ENCODE measurements at regions not wholly inside any gene's neighbourhood (a gene's known extent, or its start where the extent isn't known, plus 50 kb on each side); places are given as distances from the start of the nearest gene placed in this dataset.
"Not testable (repeated sequence)": the region's sequence is repeated elsewhere in the genome, so short reads cannot be mapped to it uniquely, and the experiment has no call there.

- WGBS, 2 donors, result 26 to 30% methylated on average over 1 of the region's 1 CpG
- intact Hi-C loops (cut with DNase I; ENCODE audit: low total_unique reads), result no loop called here
- DNase-seq (ENCODE audit: low spot score in 2 of 2), result no peak
- no peak overlapping the region for H3K4me3 ChIP-seq (ENCODE audit: low read depth, poor library complexity, severe bottlenecking)
- no peak for TF ChIP-seq CTCF (IDR thresholded peaks at IDR 0.05)
- TF ChIP-seq POLR2A (IDR thresholded peaks at IDR 0.05), result no peak
Measured at GRCh38 chr9:82912645-82913044, 150.3 kb downstream of the RASEF start.

- intact Hi-C loops (cut with DNase I; ENCODE audit: low total_unique reads); DNase-seq (ENCODE audit: low spot score in 2 of 2); H3K4me3 ChIP-seq (ENCODE audit: low read depth, poor library complexity, severe bottlenecking): not testable (repeated sequence)
- WGBS, 2 donors, result 57 to 69% methylated on average over 1 of the region's 1 CpG
Measured at GRCh38 chr9:82916238-82916637, 146.7 kb downstream of the RASEF start.

- WGBS, 2 donors, result 71 to 80% methylated on average over 2 of the region's 2 CpGs
- DNase-seq (ENCODE audit: low spot score in 2 of 2), result no peak
- intact Hi-C loops (cut with DNase I; ENCODE audit: low total_unique reads), result loop anchor here (10.0 kb wide), 1 partner anchor 105 kb away; no protein-coding TSS in a partner anchor
- no peak overlapping the region for H3K4me3 ChIP-seq (ENCODE audit: low read depth, poor library complexity, severe bottlenecking)
- no peak for TF ChIP-seq CTCF (IDR thresholded peaks at IDR 0.05)
- no peak for TF ChIP-seq POLR2A (IDR thresholded peaks at IDR 0.05)
Measured at GRCh38 chr9:82920154-82920553, 142.8 kb downstream of the RASEF start.

- intact Hi-C loops (cut with DNase I; ENCODE audit: low total_unique reads), result loop anchor here (10.0 kb wide), 1 partner anchor 102 kb away; no protein-coding TSS in a partner anchor
- no peak for DNase-seq (ENCODE audit: low spot score in 2 of 2)
- TF ChIP-seq CTCF (IDR thresholded peaks at IDR 0.05) (no peak), POLR2A (IDR thresholded peaks at IDR 0.05) (no peak)
- no peak overlapping the region for H3K4me3 ChIP-seq (ENCODE audit: low read depth, poor library complexity, severe bottlenecking)
- WGBS, 2 donors, result 86 to 91% methylated on average over 10 of the region's 10 CpGs
Measured at GRCh38 chr9:82922686-82923085, 140.3 kb downstream of the RASEF start.

GRCh38 chr9:82923092-82923911 lies 139.6 kb downstream of the RASEF start:
- WGBS, 2 donors, result 41 to 44% methylated on average over 13 of the region's 13 CpGs
- TF ChIP-seq POLR2A (IDR thresholded peaks at IDR 0.05) (no peak), CTCF (IDR thresholded peaks at IDR 0.05) (no peak)
- H3K4me3 ChIP-seq (ENCODE audit: low read depth, poor library complexity, severe bottlenecking), result no peak overlapping the region
- intact Hi-C loops (cut with DNase I; ENCODE audit: low total_unique reads), result loop anchor here (10.0 kb wide), 1 partner anchor 101 kb away; no protein-coding TSS in a partner anchor
- DNase-seq (ENCODE audit: low spot score in 2 of 2), result no peak

- TF ChIP-seq POLR2A (IDR thresholded peaks at IDR 0.05) (no peak), CTCF (IDR thresholded peaks at IDR 0.05) (no peak)
- no peak for DNase-seq (ENCODE audit: low spot score in 2 of 2)
- 62 to 77% methylated on average over 8 of the region's 8 CpGs for WGBS, 2 donors
- intact Hi-C loops (cut with DNase I; ENCODE audit: low total_unique reads), result loop anchor here (10.0 kb wide), 1 partner anchor 101 kb away; no protein-coding TSS in a partner anchor
- H3K4me3 ChIP-seq (ENCODE audit: low read depth, poor library complexity, severe bottlenecking), result no peak overlapping the region
Measured at GRCh38 chr9:82923912-82924605, 138.9 kb downstream of the RASEF start.

All from lower leg skin (tissue), 4 donors.